GM23338 (cell line): ENCODE measurements at regions not wholly inside any gene's neighbourhood (a gene's known extent, or its start where the extent isn't known, plus 50 kb on each side); places are given as distances from the start of the nearest gene placed in this dataset.

ENCODE experiments used
- ATAC-seq: fragments of 200-7000 bp; cut with Tn5 transposase; 3 replicates; pipeline ENCODE4 v1.9.1; 2020
- DNase-seq: peaks from one replicate; pipeline ENCODE4 v3.0.0-alpha.2; 2015; ENCODE audit warnings: low spot score
- H2AFZ ChIP-seq: fragments of 200-600 bp; sonication (generic); 2 replicates; pipeline ENCODE4 v1.8.0; 2016; ENCODE audit warnings: antibody characterized with exemption, mild to moderate bottlenecking, moderate library complexity
- H3F3A ChIP-seq: fragments of 200-600 bp; sonication (generic); replicated peaks from 2 replicates; pipeline ENCODE4 v1.8.0; 2017; ENCODE audit warnings: antibody characterized with exemption, mixed run types, low read depth
- H3K27ac ChIP-seq: fragments of 200-600 bp; sonication (generic); 2 replicates; pipeline ENCODE4 v1.6.1; 2016; ENCODE audit warnings: low read depth
- H3K27me3 ChIP-seq: fragments of 200-600 bp; sonication (generic); 2 replicates; pipeline ENCODE4 v1.8.0; 2016; ENCODE audit warnings: mild to moderate bottlenecking, mixed run types, moderate library complexity; ENCODE audit not compliant: insufficient read depth
- H3K36me3 ChIP-seq: fragments of 200-600 bp; sonication (generic); 2 replicates; pipeline ENCODE4 v1.8.0; 2016; ENCODE audit warnings: mild to moderate bottlenecking; ENCODE audit not compliant: insufficient read depth
- H3K4me1 ChIP-seq: fragments of 200-600 bp; sonication (generic); 2 replicates; pipeline ENCODE4 v1.8.0; 2016; ENCODE audit warnings: mild to moderate bottlenecking, moderate library complexity; ENCODE audit not compliant: insufficient read depth
- H3K4me2 ChIP-seq: fragments of 200-600 bp; sonication (generic); 2 replicates; pipeline ENCODE4 v1.7.1; 2017; ENCODE audit warnings: mixed run types
- H3K4me3 ChIP-seq: fragments of 200-600 bp; sonication (generic); 2 replicates; pipeline ENCODE4 v1.6.1; 2016; ENCODE audit warnings: mixed run types
- H3K79me2 ChIP-seq: fragments of 200-600 bp; sonication (generic); replicated peaks from 2 replicates; pipeline ENCODE4 v1.8.0; 2017; ENCODE audit warnings: mild to moderate bottlenecking; ENCODE audit not compliant: insufficient read depth
- H3K9me2 ChIP-seq: fragments of 200-600 bp; sonication (generic); 2 replicates; pipeline ENCODE4 v1.8.0; 2017; ENCODE audit not compliant: insufficient read depth
- H4K20me1 ChIP-seq: fragments of 200-600 bp; sonication (generic); replicated peaks from 2 replicates; pipeline ENCODE4 v1.8.0; 2017; ENCODE audit warnings: mild to moderate bottlenecking; ENCODE audit not compliant: insufficient read depth
- H3K27ac Mint-ChIP-seq: 2 replicates; pipeline ENCODE4 v1.8.0; 2020; ENCODE audit warnings: inconsistent platforms, mild to moderate bottlenecking, moderate library complexity, mixed read lengths
- H3K27me3 Mint-ChIP-seq: 3 replicates; pipeline ENCODE4 v1.8.0; 2022; ENCODE audit warnings: low read depth, mild to moderate bottlenecking, moderate library complexity, mixed read lengths, inconsistent platforms; ENCODE audit not compliant: insufficient read depth, poor library complexity
- H3K36me3 Mint-ChIP-seq: 3 replicates; pipeline ENCODE4 v1.8.0; 2021; ENCODE audit warnings: low read depth, mild to moderate bottlenecking, inconsistent platforms, moderate library complexity, mixed read lengths
- H3K4me1 Mint-ChIP-seq: 3 replicates; pipeline ENCODE4 v1.8.0; 2020; ENCODE audit warnings: mild to moderate bottlenecking, inconsistent platforms, mixed read lengths
- H3K4me3 Mint-ChIP-seq: 3 replicates; pipeline ENCODE4 v1.8.0; 2021; ENCODE audit warnings: moderate library complexity, mild to moderate bottlenecking, inconsistent platforms, mixed read lengths
- H3K9me3 Mint-ChIP-seq: 3 replicates; pipeline ENCODE4 v1.8.0; 2020; ENCODE audit warnings: moderate library complexity, mild to moderate bottlenecking, inconsistent platforms, mixed read lengths
- CREB1 ChIP-seq: fragments of 250-450 bp; sonication (Bioruptor Pico); IDR thresholded peaks from 2 replicates; pipeline ENCODE4 v1.5.0; 2020; ENCODE audit warnings: low read depth, mild to moderate bottlenecking, moderate library complexity
- CTCF ChIP-seq, 2 experiments: fragments of 200-600 bp in 1 of 2; sonication (generic) in 1 of 2; conservative IDR thresholded peaks; 2 replicates each; pipeline versions ENCODE4 v1.5.1 to v1.6.1; 2016 to 2017; ENCODE audit warnings: antibody characterized with exemption in 2 of 2, low read depth in 2 of 2, mild to moderate bottlenecking in 2 of 2, moderate library complexity in 1 of 2
- ETS1 ChIP-seq: IDR thresholded peaks from 2 replicates; pipeline ENCODE4 v1.6.1; 2016; ENCODE audit warnings: antibody characterized with exemption
- EZH2 ChIP-seq: fragments of 200-600 bp; sonication (generic); IDR thresholded peaks from one replicate; pipeline ENCODE4 v1.8.0; 2017; ENCODE audit warnings: antibody characterized with exemption, mild to moderate bottlenecking, low read depth; ENCODE audit not compliant: unreplicated experiment
- NANOG ChIP-seq: IDR thresholded peaks from 2 replicates; pipeline ENCODE4 v1.6.1; 2016; ENCODE audit warnings: antibody characterized with exemption, borderline replicate concordance
- POLR2AphosphoS5 ChIP-seq: IDR thresholded peaks from 2 replicates; pipeline ENCODE4 v1.6.1; 2016; ENCODE audit warnings: antibody characterized with exemption, low read depth
- STAT1 ChIP-seq: IDR thresholded peaks from one replicate; pipeline ENCODE4 v1.6.1; 2016; ENCODE audit warnings: antibody characterized with exemption; ENCODE audit not compliant: unreplicated experiment
- ZNF331 ChIP-seq: fragments of 250-450 bp; sonication (Bioruptor Pico); IDR thresholded peaks from 2 replicates; pipeline ENCODE4 v1.5.0; 2020; ENCODE audit warnings: low read depth, mild to moderate bottlenecking, moderate library complexity
- ZNF462 ChIP-seq: fragments of 250-450 bp; sonication (Bioruptor Pico); IDR thresholded peaks from 2 replicates; pipeline ENCODE4 v1.5.0; 2020; ENCODE audit warnings: mild to moderate bottlenecking, moderate library complexity

- TF ChIP-seq ZNF462 (CRISPR knock-in tag) (no peak), POLR2AphosphoS5 (no peak), ETS1 (no peak)
Observed at GRCh38 chr1:112852276-112852675, 103.7 kb downstream of the SLC16A1 start (continued).

DNA sequence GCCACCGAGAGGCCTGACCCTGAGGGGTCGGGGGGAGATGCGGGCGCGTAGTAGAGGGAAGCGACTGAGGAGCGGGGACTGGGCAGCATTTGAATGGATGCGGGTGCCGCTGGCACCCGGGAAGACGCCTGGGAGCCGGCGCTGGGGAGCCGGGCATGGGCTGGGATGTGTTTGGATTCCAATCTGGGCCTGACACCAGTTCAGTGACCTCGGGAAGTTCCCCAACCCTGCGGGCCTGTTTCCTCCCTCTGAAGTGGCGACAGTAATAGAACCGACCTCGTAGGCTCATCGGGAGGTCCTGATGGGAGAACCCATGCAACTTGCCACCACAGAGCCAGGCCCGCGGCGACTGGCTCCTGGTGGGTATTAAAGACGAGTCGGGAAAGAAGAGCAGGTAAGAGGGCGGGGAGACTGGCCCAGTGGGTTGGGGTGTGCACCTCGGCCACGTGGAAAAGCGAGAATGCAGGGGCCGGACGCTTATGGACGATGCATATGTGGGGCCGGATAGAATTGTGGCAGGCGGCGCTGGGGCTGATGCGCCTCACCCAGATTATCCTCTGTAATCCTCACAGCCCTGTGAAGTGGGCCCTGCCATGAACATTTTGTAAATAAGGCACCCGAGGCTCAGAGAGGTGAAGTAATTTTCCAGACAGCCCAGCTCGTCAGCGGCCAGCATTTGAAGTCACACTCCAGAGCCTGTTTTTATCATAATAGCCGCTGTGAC, 105.8 kb downstream of the SLC16A1 start:
- Histone ChIP-seq H2AFZ (peak overlapping the region; percentile 8), H3K4me1 (peaks cover 37% of the 10 kb centered on the region), H3K27me3 (no peaks in the 10 kb centered on the region; the same call in 1 of the 2 replicates), H3K27ac (no peak overlapping the region), H3K4me3 (peak overlapping the region; percentile 55), H4K20me1 (no peaks in the 10 kb centered on the region), H3K4me2 (peak overlapping the region; percentile 76), H3K36me3 (no peaks in the 10 kb centered on the region; the same call in 1 of the 2 replicates), H3K79me2 (peaks cover 6% of the 10 kb centered on the region), H3K9me2 (peaks cover 15% of the 10 kb centered on the region; the same call in 1 of the 2 replicates), H3F3A (peaks cover 23% of the 10 kb centered on the region)
- Mint-ChIP-seq H3K27me3 (peaks cover 16% of the 10 kb centered on the region), H3K27ac (no peak overlapping the region), H3K36me3 (peaks cover 10% of the 10 kb centered on the region; the same call in 2 of the 3 replicates), H3K4me1 (peaks cover 25% of the 10 kb centered on the region), H3K9me3 (no peaks in the 10 kb centered on the region; the same call in 2 of the 3 replicates), H3K4me3 (peak overlapping the region; percentile 59)
- TF ChIP-seq CREB1 (CRISPR knock-in tag) (no peak), ZNF331 (CRISPR knock-in tag) (no peak), NANOG (no peak), CTCF (conservative IDR thresholded peaks at IDR 0.05; ENCODE audit: low read depth in 2 of 2) (no peak), STAT1 (no peak), EZH2 (no peak)
- peak; percentile 64 for ATAC-seq
- peak; percentile 65 for DNase-seq
